Activated CD4-positive, alpha-beta T cell treated with anti-CD3 and anti-CD28 coated beads, Interleukin-2, amount 50 U/mL, for 48 hours (primary cell): ENCODE measurements at regions not wholly inside any gene's neighbourhood (a gene's known extent, or its start where the extent isn't known, plus 50 kb on each side); places are given as distances from the start of the nearest gene placed in this dataset.

ENCODE experiments used
- DNase-seq, 2 experiments: peaks; one replicate each; pipeline ENCODE4 v3.0.0-alpha.2; 2020

DNA sequence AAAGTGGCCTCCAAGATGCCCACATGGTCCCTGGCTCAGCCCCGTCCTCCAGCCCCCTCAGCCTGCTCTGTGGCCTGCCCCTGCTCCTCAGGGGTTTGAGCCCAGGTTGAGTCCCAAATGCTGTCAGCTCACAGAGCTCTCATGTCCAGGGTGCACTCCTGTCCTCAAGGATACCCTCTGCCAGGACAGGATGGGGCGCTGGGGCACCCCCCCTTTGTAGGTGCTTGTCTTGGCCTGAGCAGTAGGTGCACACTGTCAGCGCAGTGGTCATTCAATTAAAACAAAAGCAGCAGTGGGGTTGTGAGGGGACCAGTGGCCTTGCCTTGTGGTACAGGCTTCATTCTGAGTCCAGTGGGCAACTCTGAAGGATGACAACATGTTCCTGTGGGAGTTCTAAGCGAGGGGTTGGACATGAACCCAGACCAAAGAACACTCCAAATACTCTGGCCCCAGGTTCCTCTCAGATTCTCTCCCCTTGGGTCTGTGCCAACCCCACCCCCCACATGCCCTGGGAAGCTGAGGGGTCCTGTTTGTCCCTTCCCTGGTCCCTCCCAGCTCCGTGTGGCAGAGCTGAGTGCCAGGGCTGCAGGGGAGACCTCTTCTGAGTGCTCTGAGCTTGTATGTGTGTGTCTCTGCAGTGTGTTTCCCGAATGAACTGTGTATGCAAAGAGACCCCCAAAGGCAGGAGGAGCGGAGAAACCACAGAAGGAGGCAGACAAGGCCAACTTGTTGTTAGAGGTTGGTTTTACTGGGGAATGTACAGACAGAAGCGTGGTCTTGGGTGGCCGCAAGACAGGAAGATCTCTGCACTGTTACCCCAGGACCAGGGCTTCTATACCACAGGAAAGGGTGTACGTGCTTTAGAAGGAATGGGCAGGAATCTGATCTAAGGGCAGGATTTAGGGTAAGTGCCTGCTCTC, 155.6 kb upstream of the HS6ST1 start:
- no peak for DNase-seq

DNA sequence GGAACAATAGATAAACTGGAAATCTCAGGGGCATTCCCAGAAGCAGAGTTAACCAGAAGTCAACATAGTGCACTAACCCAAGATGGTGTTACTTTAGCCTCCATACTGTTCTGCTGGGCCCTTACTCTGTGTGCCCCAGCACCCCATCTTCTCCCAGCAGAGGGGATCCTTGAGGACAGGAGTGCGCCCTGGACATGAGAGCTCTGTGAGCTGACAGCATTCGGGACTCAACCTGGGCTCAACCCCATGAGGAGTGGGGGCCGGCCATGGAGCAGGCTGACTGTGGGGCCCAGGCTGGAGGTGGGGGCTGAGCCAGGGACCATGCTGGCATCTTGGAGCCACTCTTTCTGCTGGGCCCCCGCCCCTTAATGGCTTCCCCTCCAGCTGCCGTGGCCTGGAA, 156.3 kb upstream of the HS6ST1 start:
- DNase-seq = no peak

DNA sequence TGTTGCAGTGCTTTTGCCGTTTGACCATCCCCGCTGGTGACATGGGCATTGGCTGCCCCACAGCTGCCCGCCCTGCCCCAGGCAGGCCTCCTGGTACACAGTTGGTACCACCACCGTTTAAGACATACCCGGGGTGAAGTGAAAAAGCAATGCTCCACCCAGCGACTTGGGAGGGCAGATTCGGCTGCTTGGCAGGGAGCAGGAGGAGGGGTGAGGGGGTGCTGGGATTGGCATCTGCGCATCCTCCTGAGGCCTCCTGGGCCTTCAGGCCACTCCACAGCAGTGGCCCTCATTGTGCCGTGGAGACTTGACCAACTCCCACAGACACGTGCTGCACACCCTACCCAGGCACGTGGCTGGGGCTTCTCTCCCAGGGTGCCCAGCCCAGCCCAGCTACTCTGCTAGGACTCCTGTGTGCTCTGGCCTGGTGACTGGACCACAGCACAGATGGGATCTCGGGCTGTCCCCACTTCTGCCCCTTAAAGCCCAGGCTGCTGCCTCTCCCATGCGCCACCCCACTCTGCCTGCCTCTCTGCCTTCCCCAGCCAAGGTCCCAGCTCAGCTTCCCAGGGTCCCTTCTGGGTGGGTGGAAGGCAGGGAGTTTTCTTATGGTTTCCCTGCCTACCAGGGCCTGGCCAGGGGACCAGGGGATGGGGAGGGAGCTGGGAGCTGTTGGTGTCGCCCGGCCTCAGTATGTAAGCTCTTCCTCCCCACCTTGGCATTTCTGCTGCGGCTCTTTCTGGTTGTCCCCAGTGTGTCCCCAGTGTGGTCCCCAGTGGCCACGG, 157.0 kb upstream of the HS6ST1 start:
- DNase-seq = no peak

DNA sequence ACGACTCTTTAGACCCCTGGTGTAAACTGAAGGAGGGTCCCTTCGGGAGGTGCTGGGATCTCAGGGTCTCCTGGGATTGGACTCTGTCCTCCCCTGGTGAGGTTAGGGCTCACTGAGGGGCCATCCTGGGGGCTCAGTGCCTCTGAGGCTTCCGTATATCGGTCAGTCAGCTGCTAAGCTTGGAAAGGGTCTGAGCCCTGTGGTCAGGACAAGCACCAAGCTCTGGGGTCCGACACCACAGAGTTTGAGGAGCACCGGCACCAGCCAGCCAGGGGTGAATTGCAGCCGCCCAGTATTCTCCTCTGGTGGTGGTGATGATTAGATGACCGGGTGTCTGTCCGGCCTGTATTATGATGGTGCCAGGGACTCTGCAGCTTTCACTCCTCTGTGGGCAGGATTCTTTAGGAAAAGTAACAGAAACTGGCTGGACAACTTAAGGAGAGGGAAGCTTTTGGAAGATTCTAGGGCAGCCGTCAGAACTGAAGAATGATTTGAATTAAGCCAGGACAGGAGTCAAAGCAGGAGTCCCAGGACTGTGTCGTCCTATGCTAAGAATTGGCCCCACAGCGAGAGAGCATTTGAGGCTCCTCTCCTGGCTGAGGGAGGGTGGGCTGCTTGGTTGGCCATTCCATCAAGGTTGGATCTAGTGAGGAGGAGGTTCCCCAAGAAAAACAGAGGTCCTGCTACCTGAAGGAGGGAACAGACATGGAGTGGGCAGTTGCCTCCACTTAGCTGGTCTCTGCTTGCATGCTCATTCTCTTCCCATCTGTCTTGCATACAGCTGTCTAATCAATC, 158.6 kb upstream of the HS6ST1 start:
- DNase-seq = no peak

DNA sequence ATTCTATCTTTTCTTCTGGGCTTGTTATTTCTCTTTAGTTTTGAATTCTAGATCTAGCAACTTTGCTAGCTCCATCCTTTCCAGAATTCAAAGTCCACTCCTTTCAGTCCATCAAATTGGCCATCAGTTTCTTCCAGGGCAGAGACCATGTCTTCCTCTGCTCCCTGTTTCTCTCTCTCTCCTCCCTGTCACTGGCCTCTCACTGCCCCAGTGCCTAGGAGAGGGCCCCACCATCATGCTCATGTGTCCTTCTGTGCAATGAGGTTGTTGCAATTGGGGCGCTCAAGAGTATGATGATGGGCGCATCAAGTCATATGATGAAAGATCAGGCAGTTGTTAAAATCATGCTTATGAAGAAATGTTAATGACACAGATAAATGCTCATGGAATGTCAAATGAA, 159.2 kb upstream of the HS6ST1 start:
- no peak for DNase-seq

DNA sequence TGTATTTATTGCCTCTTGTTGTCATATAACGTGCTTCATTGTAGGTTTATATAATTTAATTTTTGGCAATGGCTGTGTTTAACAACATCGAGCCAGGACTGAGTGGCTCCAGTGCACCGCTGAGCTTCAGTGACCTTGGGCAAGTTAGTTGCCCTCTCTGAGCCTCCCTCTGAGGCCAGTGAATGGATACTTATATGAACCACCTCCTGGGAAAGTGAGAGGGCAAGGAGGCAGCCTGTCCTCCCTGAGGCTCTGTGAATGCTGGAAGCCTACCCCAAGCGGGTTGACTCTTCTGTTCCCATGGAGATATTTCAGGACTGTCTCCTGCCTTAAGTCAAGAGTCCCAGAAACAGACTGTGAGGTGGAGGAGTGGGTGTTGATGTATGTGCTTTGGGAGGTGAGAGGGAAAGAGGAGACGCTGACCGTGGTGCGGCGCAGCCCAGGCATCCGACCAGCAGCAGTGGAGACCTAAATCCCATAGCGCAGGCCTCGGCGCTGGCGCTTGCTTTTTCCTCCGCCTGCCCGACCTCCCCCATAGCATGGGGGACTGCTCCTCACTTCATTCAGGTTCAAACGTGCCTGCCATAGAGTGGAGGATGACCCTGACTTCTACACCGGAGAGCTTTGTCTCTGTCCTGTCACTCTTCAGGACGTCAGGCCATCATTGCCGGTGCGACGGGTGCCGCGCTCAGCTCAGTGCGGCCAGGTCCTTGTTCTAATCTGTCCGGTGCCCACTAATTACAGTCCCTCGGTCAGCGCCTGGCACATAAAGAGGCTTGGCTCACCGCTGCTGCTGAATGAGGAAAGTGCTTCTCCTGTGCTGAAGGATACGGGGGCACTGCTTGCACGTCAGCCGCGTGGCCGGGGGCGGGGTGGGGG, 167.3 kb upstream of the HS6ST1 start:
- DNase-seq = no peak

DNA sequence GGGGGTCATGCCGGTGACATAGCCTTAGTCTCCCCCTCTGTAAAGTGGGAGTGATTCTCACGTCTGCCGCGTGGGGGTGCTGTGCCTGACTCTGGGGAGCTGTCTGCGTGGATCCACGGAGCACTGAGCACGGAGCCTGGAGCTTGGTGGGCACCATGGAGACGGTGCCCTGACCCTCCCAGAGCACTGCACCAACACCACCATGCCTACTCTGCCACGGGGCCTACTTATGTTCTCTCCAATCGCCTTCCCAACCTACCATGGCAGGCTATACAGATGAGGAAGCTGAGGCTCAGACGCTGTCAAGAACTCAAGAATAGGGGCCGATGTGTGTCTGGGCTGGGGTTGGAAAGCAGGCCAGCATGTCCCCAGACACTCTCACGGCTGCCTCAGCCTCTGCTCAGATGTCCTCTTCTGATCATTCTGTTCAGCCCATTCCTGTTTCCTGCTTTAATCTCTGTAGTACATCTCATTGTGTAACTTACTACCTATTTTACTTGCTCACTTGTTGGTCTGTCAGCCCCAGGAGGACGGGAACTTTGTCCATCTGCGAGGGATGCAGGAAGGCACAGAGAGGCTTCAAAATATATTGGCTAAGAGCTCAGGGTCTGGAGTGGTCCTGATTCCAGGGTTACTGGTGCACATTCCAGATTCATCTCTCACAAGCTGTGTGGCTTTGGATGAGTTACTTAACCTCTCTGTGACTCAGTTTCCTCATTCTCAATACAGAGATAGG, 168.1 kb upstream of the HS6ST1 start:
- no peak for DNase-seq

DNA sequence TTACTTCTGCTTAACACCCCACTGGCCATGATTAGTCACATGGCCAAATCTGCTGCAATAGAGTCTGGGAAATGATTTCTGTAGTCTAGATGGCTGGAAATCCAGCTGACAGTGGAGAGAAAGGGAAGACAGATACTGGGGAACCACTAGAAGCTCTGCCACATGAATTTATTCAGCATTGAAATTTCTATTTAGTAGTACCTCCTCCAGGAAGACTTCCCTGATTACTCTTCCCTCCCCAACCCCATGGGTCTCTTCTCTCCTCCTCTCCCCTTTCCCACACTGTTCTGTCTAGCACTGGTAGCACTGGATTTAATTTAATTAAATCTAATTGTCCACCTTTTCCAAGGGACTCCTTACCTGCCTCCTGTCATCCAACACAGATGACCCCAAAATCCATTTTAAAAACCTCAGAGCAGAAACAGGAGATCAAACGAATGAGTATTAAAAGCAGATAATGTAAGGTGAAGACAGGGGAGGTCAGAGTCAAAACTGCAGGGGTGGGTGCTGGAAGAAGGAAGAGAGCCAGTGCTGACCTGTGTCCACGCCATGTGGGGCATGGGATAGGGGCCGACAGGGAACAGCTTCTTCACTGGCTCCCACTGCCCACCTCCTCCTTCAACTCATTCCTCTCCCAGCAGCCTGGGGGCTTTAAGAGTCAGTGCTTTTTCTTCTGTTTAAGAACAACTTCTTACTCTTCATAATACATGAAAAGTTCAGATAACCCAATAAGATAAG, 169.2 kb upstream of the HS6ST1 start:
- DNase-seq = no peak

DNA sequence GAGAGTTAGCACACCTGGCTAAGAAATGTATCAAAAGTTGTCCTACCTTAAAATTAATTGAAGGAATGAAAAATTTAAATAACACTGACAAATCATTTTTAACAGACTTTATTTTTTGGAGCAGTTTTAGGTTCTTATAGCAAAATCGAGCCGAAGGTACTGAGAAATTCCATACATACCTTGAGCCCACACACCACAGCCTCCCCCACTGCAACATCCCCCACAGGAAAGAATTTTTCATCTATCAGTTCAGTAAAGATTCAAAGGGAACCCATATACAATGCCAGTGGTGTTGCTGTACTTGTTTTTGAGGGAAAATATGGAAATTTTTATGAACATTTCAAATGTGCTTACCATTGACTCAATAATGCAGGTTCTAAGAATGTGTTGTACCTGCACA, 169.8 kb upstream of the HS6ST1 start:
- no peak for DNase-seq

DNA sequence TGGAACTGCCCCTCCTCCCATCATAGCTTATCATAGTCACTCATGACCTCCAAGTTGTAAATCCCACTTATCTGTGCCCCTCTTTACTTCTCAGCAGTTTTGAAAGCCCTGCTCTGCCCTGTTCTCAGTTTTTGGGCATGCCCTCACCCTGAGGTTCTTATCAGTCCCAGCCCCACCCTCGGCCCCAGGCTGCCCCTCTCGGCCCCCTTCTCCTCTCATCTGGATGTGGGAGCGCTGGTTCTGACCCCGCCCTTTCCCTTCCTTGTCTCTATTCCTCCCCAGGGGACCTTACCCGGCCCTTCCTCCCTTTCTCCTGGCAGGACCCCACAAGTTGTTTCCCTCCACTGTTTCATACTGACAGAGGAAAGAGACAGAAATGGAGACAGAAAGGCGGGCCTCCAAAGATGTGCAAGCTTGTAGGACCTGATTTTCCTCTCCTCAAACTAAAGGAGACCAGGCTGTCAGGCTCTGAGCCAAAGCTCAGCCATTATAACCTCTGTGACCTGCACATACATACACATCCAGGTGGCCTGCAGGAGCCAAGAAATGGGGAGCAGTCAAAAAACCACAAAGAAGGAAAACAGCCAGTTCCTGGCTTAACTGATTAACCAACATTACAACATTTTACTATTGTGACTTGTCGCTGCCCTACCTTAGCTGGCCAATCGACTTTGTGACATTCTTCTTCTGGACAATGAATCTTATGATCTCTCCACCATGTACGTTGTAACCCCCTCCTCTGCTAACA, 171.0 kb upstream of the HS6ST1 start:
- DNase-seq = no peak

DNA sequence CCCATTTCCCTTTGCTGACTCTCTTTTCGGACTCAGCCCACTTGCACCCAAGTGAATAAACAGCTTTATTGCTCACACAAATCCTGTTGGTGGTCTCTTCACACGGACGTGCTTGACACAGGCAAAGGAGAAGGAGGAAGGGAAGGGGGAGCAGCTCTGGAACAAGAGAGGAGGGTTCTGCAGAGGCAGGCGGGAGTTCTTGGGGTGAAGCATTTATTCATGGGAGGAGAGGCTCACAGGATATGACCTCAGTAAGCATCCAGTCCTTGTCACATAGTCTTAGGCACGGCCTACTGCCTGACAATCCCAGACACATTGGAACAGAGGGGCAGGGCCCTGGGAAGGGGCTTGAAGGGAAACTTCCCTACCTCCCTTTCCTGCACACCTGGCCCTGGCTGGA, 171.7 kb upstream of the HS6ST1 start:
- no peak for DNase-seq

DNA sequence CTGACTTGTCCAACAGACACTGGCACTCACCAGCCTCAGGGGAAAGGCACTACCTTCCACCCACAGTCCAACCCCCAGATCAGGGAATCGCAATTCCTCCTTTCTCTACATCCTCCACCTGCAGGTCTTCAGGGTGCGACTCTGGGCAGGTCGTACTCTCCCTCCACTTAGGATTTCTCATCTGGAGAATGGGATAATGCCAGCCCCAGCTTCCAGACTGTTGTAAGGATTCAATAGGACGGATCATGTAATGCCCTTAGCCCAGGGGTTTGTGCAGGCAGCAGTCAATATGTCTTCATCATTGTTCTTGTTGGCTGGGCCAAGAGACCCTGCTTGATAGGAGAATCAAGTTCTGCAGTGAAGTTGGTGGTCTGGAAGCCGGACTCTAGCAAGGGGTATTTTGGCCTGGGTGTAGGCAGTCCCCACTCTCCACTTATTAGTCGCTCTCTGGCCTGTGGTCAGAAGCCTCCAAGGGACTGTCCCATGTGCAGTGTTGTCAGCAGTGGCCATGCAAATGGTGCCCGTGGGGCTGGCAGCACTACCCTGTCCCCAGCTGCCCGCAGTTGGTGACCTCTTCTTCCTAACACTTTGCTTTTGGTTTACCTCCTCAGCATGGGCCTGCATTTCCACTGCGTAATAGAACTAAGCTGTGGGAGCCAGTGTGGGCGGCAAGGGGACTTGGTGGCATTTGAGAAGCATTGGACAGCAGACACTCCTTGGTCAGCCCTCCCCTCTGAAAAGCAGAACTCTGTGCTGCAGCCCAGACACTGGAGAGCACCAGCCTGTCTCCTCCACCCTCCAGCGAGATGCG, 172.4 kb upstream of the HS6ST1 start:
- DNase-seq = no peak

DNA sequence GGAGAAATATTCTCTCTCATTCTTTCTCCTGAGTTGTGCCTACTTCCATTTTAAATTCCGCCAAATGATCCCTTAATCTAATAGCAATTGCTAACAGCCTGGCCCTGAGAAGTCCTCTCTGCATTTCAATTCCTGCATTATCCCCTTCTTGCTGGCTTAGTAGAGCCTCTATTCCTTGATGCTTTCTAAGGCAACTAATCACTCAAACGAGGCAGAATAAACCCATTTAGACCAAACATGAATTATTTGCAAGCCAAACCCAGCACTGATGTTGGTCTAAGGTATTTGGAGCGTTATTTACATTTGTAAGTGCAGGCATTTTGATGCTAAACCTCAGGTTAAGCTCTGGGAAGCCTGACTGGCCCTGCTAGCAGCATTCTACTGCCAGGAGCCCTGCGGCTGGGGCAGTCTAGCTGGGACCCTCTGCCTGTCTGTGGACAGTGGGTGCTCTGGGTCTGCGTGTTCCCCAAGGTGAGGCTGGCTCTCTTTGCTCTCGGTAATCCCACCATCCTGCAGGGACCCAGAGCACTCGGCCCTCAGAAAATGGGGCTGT, 173.1 kb upstream of the HS6ST1 start:
- DNase-seq = no peak

DNA sequence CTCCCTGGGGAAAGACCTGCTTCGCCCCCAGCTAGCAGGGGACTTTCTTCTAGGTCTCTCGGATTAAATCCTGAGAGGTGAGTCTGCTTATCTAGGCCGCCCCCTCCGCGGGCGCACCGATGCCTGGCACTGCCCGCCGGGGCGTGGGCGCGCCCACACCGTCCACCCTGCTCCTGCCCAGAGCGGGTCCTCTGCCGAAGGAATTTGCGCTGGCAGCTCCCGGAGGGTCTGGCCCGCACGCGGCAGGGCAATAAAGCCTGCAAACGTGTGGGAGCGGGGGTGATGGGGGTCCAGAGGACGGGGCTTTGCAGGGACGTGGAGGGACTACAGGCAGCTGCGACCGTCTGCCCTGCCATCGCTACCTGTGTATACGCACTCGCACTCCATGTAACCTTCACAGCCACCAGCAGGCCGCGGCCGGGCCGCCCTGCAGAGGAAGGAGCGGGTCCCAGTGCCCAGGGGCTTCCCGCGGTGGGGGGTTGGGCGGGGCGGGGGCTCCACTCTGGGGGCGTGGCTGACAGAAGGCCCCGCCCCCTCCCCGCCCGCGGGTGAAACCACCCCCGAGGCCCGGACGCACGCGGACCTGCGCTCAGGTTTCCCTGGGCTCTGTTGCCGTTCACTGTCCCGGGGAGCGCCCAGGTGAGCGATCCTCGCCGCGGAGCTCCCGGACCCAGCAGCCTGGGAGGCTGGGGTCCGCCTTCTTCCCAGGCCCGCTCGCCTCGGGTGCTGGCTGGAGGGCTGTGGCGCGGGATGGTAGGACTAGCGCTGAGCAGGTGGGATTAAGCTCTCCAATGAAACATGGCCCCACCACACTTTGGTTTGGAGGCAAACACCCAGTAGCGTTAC, 174.5 kb upstream of the HS6ST1 start:
- DNase-seq = no peak

DNA sequence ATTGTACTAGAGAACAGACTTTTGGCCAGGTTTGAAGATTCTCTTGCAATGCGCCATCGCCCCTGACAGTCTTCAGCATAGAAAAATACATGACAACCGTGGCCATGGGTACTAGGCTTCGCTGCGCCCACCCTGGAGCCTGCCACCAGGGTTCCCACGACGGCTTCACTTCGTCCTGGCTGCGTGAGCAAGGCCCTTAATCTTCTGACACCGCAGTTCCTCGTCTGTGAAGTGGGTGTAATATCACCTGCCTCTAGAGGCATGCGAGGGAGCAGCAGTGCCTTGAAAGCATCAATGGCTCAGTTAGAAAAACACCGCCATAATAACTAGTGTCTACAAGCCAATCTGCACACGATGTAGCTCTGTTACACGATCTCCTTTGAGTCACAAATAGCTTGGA, 175.2 kb upstream of the HS6ST1 start:
- no peak for DNase-seq

DNA sequence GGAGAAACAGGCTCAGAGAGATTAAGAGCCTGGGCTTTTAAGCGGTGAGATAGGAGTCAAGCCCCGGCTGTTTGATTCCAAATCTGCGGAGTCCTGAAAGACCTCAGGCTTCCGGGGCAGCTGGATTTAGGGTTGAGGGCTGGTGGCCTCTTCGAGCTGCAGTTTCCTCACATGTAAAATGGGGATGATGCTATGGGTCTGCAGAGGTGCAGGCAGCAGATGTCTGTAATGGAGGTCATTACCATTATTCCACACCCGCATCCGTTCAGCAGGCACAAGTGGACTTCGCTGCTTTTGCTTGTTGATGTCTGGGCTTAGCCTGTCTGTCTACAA, 175.6 kb upstream of the HS6ST1 start:
- no peak for DNase-seq

DNA sequence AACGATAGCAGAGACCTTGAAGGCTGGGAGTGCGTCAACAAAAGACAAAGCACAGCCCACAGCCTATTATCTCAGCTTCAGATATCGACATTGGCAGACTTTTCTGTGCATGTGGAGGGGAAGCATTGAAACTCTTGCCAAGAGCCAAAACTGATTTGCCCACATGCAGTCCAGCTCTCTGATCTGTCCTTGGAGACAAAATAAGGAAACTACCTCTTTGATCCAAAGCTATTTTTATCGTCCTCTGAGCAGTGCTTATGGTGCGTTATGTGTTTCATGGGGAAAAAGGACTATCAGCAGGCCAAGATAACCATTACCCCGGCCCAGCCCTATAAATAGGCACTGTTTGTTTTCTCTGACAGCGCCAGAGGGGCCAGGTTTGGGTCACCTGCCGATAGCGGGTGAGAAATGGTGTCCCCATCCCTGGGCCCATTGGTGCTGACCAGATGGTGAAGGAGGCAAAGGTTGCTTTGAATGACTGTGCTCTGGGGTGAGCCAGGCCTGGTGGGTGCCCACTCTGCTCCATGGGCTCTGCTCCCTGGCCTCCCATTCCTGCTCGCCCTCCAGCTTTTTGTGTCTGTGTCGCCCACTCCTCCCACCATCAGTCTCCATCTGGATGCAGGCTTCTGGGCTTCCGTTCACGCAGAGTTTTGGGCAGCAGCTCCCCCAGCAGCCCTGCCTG, 176.1 kb upstream of the HS6ST1 start:
- DNase-seq = no peak
